ENCODE measurements at regions not wholly inside any gene's neighbourhood (a gene's known extent, or its start where the extent isn't known, plus 50 kb on each side); places are given as distances from the start of the nearest gene placed in this dataset.

DNA sequence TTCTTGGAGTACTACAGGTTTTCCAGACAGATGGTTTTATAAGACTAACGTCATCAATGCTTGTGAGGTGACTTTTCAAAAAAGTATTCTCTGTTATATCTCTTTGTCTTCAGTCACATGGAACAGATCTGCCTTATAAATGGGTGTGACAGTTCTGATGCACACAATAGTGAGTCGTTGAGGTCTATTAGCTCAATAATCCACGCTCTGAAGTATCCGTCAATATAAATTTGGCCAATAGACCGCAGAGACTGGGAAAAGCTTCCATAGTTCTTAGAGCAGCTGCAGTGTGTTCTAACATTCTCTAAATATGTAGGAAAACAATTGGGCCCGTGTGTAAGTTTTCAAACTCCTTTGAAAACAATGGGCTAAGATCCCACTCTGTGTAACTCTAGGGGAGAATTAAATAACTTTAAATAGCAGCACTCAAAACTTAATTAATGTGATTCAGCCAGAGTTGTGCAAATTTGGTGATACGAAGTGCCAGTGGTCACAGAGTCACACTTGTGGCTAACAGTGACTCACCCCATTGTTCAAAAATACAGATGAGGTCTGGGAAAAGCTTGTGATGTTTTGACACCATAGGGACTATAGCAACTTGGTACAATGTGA, 316.0 kb downstream of the LMO4 start:
- Histone ChIP-seq H3K9me3 (no peaks in the 10 kb centered on the region), H3K4me3 (no peak overlapping the region), H3K4me1 (peaks cover 0 to 19% (median 6%) of the 10 kb centered on the region in 3 donors), H3K36me3 (no peaks in the 10 kb centered on the region), H3K27ac (peak overlapping the region in 3 of 4 donors; percentile 6 to 51 (median 47)), H3K27me3 (no peaks in the 10 kb centered on the region)
- no peak for DNase-seq
- TF ChIP-seq, protein P1, sequence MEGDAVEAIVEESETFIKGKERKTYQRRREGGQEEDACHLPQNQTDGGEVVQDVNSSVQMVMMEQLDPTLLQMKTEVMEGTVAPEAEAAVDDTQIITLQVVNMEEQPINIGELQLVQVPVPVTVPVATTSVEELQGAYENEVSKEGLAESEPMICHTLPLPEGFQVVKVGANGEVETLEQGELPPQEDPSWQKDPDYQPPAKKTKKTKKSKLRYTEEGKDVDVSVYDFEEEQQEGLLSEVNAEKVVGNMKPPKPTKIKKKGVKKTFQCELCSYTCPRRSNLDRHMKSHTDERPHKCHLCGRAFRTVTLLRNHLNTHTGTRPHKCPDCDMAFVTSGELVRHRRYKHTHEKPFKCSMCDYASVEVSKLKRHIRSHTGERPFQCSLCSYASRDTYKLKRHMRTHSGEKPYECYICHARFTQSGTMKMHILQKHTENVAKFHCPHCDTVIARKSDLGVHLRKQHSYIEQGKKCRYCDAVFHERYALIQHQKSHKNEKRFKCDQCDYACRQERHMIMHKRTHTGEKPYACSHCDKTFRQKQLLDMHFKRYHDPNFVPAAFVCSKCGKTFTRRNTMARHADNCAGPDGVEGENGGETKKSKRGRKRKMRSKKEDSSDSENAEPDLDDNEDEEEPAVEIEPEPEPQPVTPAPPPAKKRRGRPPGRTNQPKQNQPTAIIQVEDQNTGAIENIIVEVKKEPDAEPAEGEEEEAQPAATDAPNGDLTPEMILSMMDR (IDR thresholded peaks at IDR 0.05), result no peak
- no peak for TF ChIP-seq POLR2A (IDR thresholded peaks at IDR 0.05)
- intact Hi-C loops (cut with DNase I), result no loop called here
- 56 to 57% methylated on average over 7 of the region's 7 CpGs for WGBS, 2 donors

DNA sequence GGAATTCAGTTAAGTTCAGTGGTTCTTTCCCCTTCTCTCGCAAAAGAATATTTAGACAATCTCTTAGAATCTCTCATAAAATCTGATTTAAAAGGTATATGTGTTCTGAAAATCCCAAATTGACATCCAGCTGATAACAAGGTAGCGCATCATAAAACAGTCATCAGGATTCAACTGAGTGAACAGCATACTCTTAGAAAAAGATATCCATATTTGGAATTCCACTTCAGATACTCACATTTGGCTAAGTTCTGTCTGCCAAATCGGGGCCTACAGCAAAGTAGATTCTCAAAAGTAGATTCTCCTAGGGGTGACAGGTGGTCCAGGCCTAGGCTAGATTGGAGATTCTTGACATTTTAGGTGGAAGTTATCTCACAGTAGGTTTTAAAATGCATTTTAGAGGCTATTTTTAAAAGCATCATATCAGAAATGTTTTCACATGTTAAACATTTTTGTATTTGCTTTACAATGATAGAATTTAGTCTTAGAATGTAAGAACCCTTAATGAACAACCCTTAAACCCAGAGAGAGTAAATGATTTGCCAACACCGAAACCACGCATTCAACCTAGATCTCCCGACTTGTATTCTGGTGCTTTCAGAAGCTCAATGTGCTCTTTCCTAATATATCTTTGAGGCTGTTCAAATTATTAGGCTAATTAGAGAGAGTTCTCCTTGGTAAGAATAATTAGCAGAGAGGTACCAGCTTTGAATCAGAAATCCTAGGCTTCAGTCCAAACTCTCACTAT, 318.9 kb downstream of the LMO4 start:
- WGBS, 2 donors, result 93 to 95% methylated on average over 6 of the region's 6 CpGs
- Histone ChIP-seq H3K36me3 (no peaks in the 10 kb centered on the region), H3K27me3 (no peaks in the 10 kb centered on the region), H3K9me3 (no peaks in the 10 kb centered on the region), H3K4me1 (peaks cover 0 to 18% (median 6%) of the 10 kb centered on the region in 3 donors), H3K4me3 (no peak overlapping the region), H3K27ac (no peak overlapping the region)
- intact Hi-C loops (cut with DNase I), result no loop called here
- DNase-seq, result no peak
- TF ChIP-seq, protein P1 (IDR thresholded peaks at IDR 0.05), result no peak

DNA sequence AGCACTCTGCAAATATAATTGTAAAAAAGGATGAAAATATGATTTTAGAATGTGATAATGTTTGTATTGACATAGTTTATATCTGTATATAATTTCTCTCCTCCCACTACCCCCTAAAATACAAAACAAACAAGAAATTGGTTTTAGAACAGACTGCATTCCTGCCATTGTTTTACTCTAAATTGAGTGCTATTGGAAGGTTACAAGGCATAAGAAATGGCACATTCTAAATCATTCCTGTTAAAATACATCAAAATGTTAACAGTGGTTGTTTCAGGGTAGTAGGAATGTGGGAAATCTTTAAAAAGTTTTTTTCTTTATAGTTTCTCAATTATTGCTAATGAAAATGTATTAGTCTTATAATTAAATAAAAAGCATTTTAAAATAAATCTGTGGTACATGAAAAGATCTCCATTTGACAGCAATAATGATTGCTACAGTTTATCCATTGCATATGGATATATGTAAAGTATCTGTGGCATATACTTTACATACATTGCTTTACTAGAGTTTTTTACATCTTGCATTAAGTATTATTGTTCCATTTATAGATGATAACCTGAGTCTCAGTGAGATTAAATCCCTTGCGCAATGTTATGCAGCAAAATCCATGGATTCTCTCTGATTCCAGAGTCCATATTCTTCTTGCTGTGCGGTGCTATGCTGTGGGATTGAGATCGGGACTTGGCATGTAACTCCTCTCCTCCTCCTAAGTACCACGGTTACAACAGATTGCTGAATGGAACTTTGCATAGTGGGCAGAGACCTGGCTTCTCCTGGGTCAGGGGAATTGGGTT, 319.8 kb downstream of the LMO4 start:
- H3K36me3 ChIP-seq, result no peaks in the 10 kb centered on the region
- H3K9me3 ChIP-seq, result no peaks in the 10 kb centered on the region
- 84 to 100% methylated on average over 3 to 4 of the region's 4 CpGs for WGBS, 2 donors
- TF ChIP-seq, protein P1 (IDR thresholded peaks at IDR 0.05), result no peak
- no peak for TF ChIP-seq POLR2A (IDR thresholded peaks at IDR 0.05)
- H3K4me3 ChIP-seq, result no peak overlapping the region
- DNase-seq, result no peak
- no peaks in the 10 kb centered on the region for H3K27me3 ChIP-seq
- no peak overlapping the region for H3K27ac ChIP-seq
- peaks cover 0 to 14% (median 6%) of the 10 kb centered on the region in 3 donors for H3K4me1 ChIP-seq
- intact Hi-C loops (cut with DNase I), result no loop called here

DNA sequence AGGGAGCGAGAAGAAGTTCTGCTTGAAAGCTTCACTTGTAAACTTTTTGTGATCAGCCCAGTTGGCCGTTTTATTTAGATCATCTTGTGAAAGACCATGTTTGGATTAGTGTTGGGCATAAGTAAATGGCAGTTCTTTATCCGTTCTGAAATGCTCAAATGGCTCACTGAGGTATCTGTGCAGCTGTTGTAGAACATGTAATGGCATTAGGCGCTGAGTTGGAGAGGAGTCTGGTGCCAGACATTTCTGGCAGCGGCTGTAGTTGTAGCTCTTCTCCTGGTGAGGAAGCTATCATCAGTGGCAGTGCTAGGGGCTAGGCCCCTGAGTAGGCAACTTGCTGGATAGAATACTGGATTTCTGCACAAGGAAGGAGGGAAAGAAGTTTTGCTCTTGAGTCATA, 321.6 kb downstream of the LMO4 start:
- Histone ChIP-seq H3K4me3 (no peak overlapping the region), H3K4me1 (no peaks in the 10 kb centered on the region), H3K36me3 (no peaks in the 10 kb centered on the region), H3K27me3 (no peaks in the 10 kb centered on the region), H3K9me3 (no peaks in the 10 kb centered on the region), H3K27ac (no peak overlapping the region)
- WGBS, 2 donors, result 86 to 88% methylated on average over 5 of the region's 5 CpGs
- intact Hi-C loops (cut with DNase I), result no loop called here
- no peak for TF ChIP-seq POLR2A (IDR thresholded peaks at IDR 0.05)
- TF ChIP-seq, protein P1 (IDR thresholded peaks at IDR 0.05), result no peak
- no peak for DNase-seq

DNA sequence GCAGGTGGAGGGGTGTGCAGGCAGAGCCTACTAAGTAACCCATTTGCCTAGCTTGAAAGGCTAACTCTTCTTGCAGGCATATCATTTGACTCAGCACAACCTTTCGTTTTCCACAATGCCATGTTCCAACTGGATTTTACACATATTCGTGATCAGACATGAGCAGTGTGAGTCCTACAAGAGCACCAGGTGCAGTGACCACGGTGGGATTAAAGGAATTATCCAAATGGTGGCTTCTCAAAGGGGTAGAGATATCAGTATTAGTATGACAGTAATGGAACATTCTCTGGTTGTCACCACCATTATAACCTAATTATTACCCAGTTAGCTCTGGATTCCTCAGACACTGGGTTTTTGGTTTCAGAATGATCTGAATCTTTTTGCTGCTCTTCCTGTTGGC, 323.5 kb downstream of the LMO4 start:
- WGBS, 2 donors, result 39 to 57% methylated on average over 3 of the region's 3 CpGs
- Histone ChIP-seq H3K27me3 (no peaks in the 10 kb centered on the region), H3K36me3 (no peaks in the 10 kb centered on the region), H3K4me1 (no peaks in the 10 kb centered on the region), H3K4me3 (no peak overlapping the region), H3K27ac (no peak overlapping the region), H3K9me3 (no peaks in the 10 kb centered on the region)
- intact Hi-C loops (cut with DNase I), result no loop called here
- TF ChIP-seq, protein P1 (IDR thresholded peaks at IDR 0.05), result no peak
- TF ChIP-seq POLR2A (IDR thresholded peaks at IDR 0.05), result no peak
- no peak for DNase-seq
